ENCODE measurements at regions not wholly inside any gene's neighbourhood (a gene's known extent, or its start where the extent isn't known, plus 50 kb on each side); places are given as distances from the start of the nearest gene placed in this dataset.
A peak's percentile ranks its signal among the peaks of the same experiment; 100 is the strongest.

DNA sequence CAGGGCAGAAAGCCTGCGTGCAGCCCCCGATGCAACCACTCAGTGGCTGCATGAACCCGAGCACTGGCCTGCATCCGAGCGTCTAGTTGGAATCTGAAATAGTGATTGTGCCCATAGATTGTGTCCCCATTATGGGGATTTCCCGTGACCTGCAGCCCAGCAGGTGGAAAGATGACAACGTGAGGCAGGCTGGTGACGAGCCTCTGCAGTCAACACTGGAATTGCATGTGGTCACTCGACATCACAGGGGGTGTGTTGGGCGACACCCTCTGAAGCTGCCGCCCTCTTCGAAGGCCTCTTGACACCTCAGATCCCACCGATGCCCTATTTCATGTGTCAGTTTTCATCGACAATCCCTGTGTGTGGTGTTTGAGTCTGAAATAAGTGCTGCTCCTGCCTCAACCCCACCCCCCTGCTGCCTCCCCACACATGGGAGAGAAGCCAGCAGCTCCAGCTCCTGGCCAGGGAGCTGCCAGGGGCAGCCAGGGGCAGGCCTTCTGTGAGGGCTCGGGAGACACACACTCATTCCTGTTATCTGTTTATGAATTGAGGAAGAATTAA lies 172.0 kb upstream of the B3GAT1 start:
- TF ChIP-seq POLR2A (IDR thresholded peaks at IDR 0.05) (no peak), EP300 (IDR thresholded peaks at IDR 0.05) (no peak), POLR2AphosphoS5 (IDR thresholded peaks at IDR 0.05) (no peak)
- TF ChIP-seq, protein P1, sequence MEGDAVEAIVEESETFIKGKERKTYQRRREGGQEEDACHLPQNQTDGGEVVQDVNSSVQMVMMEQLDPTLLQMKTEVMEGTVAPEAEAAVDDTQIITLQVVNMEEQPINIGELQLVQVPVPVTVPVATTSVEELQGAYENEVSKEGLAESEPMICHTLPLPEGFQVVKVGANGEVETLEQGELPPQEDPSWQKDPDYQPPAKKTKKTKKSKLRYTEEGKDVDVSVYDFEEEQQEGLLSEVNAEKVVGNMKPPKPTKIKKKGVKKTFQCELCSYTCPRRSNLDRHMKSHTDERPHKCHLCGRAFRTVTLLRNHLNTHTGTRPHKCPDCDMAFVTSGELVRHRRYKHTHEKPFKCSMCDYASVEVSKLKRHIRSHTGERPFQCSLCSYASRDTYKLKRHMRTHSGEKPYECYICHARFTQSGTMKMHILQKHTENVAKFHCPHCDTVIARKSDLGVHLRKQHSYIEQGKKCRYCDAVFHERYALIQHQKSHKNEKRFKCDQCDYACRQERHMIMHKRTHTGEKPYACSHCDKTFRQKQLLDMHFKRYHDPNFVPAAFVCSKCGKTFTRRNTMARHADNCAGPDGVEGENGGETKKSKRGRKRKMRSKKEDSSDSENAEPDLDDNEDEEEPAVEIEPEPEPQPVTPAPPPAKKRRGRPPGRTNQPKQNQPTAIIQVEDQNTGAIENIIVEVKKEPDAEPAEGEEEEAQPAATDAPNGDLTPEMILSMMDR (IDR thresholded peaks at IDR 0.05): no peak
- Histone ChIP-seq H3K9me3 (no peaks in the 10 kb centered on the region), H3K4me1 (peaks cover 0 to 11% (median 7%) of the 10 kb centered on the region in 4 donors), H3K4me3 (no peak overlapping the region), H3K27me3 (peaks cover 0 to 3% (median 0%) of the 10 kb centered on the region in 3 donors), H3K36me3 (no peaks in the 10 kb centered on the region), H3K27ac (no peak overlapping the region)
- no peak for DNase-seq
- intact Hi-C loops (cut with DNase I): no loop called here
- WGBS, 2 donors: 77 to 81% methylated on average over 15 of the region's 15 CpGs

DNA sequence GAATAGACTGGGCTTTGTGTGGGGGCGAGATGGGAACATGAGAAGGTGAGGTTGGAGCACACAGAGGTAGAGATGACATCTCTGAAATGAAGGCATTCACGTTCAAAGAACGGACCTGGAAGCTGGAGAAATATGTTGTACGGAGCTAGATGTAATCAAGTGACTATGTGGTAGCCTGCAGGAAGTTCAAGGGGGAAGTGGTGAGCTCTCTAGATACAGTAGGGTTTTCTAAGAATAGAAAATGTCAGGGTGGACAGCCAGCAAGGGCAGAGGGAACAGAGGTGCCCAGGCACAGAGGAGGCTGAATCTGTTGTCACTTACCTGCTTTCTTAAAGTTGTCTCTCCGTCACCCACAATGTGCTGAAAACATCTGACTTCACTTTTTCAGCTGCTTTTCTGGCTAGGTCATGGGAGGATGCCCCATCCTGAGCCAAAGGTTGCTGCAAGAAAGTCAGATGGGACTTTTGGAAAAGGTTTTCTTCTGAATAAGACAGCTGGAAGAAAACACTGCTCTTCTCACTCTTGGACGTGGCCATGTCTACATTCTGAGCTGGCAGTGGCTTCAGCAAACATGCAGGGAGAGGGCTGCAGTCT lies 171.5 kb upstream of the B3GAT1 start:
- WGBS, 2 donors: 48 to 76% methylated on average over 6 of the region's 6 CpGs
- Histone ChIP-seq H3K4me3 (no peak overlapping the region), H3K27me3 (peaks cover 0 to 3% (median 0%) of the 10 kb centered on the region in 3 donors), H3K4me1 (peaks cover 0 to 11% (median 7%) of the 10 kb centered on the region in 4 donors), H3K36me3 (no peaks in the 10 kb centered on the region), H3K27ac (no peak overlapping the region), H3K9me3 (no peaks in the 10 kb centered on the region)
- intact Hi-C loops (cut with DNase I): no loop called here
- no peak for DNase-seq
- TF ChIP-seq, protein P1 (IDR thresholded peaks at IDR 0.05): no peak
- no peak for TF ChIP-seq POLR2AphosphoS5 (IDR thresholded peaks at IDR 0.05)
- TF ChIP-seq EP300 (IDR thresholded peaks at IDR 0.05): no peak

DNA sequence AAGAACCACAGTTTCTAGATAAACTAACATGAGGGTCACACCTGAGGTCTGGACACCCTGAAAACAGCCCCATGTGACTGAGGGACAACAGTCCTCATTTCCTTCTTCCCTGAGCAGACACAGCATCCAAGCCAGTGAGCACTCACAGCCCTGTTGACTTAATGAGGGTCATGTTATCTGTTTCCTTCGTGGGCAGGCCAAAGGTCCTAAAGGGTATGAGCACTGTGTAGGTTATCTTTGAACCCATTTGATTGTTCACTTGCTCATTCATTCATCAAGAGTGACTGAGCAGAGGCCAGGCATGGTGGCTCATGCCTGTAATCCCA lies 170.7 kb upstream of the B3GAT1 start:
- TF ChIP-seq EP300 (IDR thresholded peaks at IDR 0.05) (no peak), POLR2AphosphoS5 (IDR thresholded peaks at IDR 0.05) (no peak), POLR2A (IDR thresholded peaks at IDR 0.05) (no peak)
- TF ChIP-seq, protein P1 (IDR thresholded peaks at IDR 0.05): no peak
- intact Hi-C loops (cut with DNase I): no loop called here
- H3K27me3 ChIP-seq: peaks cover 0 to 3% (median 0%) of the 10 kb centered on the region in 3 donors
- H3K36me3 ChIP-seq: no peaks in the 10 kb centered on the region
- DNase-seq: no peak
- no peak overlapping the region for H3K27ac ChIP-seq
- 13 to 48% methylated on average over 1 of the region's 1 CpG for WGBS, 2 donors
- H3K9me3 ChIP-seq: no peaks in the 10 kb centered on the region
- peaks cover 0 to 11% (median 7%) of the 10 kb centered on the region in 4 donors for H3K4me1 ChIP-seq
- H3K4me3 ChIP-seq: no peak overlapping the region

- DNase-seq: peak; percentile 29
- peaks cover 0 to 3% (median 0%) of the 10 kb centered on the region in 3 donors for H3K27me3 ChIP-seq
- intact Hi-C loops (cut with DNase I): no loop called here
- WGBS, 2 donors: 80 to 90% methylated on average over 11 of the region's 11 CpGs
- peaks cover 0 to 11% (median 7%) of the 10 kb centered on the region in 4 donors for H3K4me1 ChIP-seq
- TF ChIP-seq POLR2A (IDR thresholded peaks at IDR 0.05) (no peak), POLR2AphosphoS5 (IDR thresholded peaks at IDR 0.05) (no peak), EP300 (IDR thresholded peaks at IDR 0.05) (no peak)
- TF ChIP-seq, protein P1 (IDR thresholded peaks at IDR 0.05): no peak
- no peak overlapping the region for H3K4me3 ChIP-seq
- no peaks in the 10 kb centered on the region for H3K9me3 ChIP-seq
- H3K36me3 ChIP-seq: no peaks in the 10 kb centered on the region
- no peak overlapping the region for H3K27ac ChIP-seq
These were observed 170.1 kb upstream of the B3GAT1 start for GRCh38 chr11:134581966-134582769.

All from sigmoid colon (tissue), 6 donors.